MM.1S (cell line): ENCODE measurements at regions not wholly inside any gene's neighbourhood (a gene's known extent, or its start where the extent isn't known, plus 50 kb on each side); places are given as distances from the start of the nearest gene placed in this dataset.

ENCODE experiments used
- DNase-seq: peaks from one replicate; pipeline ENCODE4 v3.0.0-alpha.2; 2015
- H2AFZ ChIP-seq: fragments of 300-600 bp; sonication (generic); 2 replicates; pipeline ENCODE4 v1.6.0; 2016; ENCODE audit warnings: antibody characterized with exemption, low read length
- H3F3A ChIP-seq: fragments of 300-600 bp; sonication (generic); 2 replicates; pipeline ENCODE4 v1.6.1; 2016; ENCODE audit warnings: mild to moderate bottlenecking, antibody characterized with exemption, low read length, moderate library complexity, mixed read lengths; ENCODE audit not compliant: insufficient read depth
- H3K27ac ChIP-seq: fragments of 300-600 bp; sonication (generic); 2 replicates; pipeline ENCODE4 v1.5.1; 2016; ENCODE audit warnings: mild to moderate bottlenecking, low read length
- H3K27me3 ChIP-seq: fragments of 300-600 bp; sonication (generic); replicated peaks from 2 replicates; pipeline ENCODE4 v1.6.0; 2016; ENCODE audit warnings: low read length; ENCODE audit not compliant: insufficient read depth
- H3K36me3 ChIP-seq: fragments of 300-600 bp; sonication (generic); replicated peaks from 2 replicates; pipeline ENCODE4 v1.6.1; 2016; ENCODE audit warnings: mild to moderate bottlenecking, low read length, mixed read lengths; ENCODE audit not compliant: insufficient read depth
- H3K4me1 ChIP-seq: fragments of 300-600 bp; sonication (generic); 2 replicates; pipeline ENCODE4 v1.6.1; 2016; ENCODE audit warnings: low read length, mixed read lengths
- H3K4me2 ChIP-seq: fragments of 300-600 bp; sonication (generic); 2 replicates; pipeline ENCODE4 v1.6.0; 2016; ENCODE audit warnings: low read depth, low read length
- H3K4me3 ChIP-seq: fragments of 300-600 bp; sonication (generic); 2 replicates; pipeline ENCODE4 v1.5.1; 2016; ENCODE audit warnings: low read length, mixed read lengths
- H3K79me2 ChIP-seq: fragments of 300-600 bp; sonication (generic); 2 replicates; pipeline ENCODE4 v1.6.1; 2016; ENCODE audit warnings: mixed run types, low read length, mixed read lengths
- H3K9ac ChIP-seq: fragments of 300-600 bp; sonication (generic); 2 replicates; pipeline ENCODE4 v1.6.1; 2016; ENCODE audit warnings: low read length, mixed read lengths
- H3K9me2 ChIP-seq: fragments of 300-600 bp; sonication (generic); replicated peaks from 2 replicates; pipeline ENCODE4 v1.6.1; 2016; ENCODE audit warnings: mild to moderate bottlenecking, low read length, mixed read lengths; ENCODE audit not compliant: insufficient read depth
- H3K9me3 ChIP-seq: fragments of 300-600 bp; sonication (generic); replicated peaks from 2 replicates; pipeline ENCODE4 v1.6.1; 2016; ENCODE audit warnings: mild to moderate bottlenecking, low read length, mixed read lengths; ENCODE audit not compliant: insufficient read depth
- H4K20me1 ChIP-seq: fragments of 300-600 bp; sonication (generic); 2 replicates; pipeline ENCODE4 v1.6.1; 2016; ENCODE audit warnings: mild to moderate bottlenecking, low read length, moderate library complexity, mixed read lengths; ENCODE audit not compliant: insufficient read depth
- EZH2 ChIP-seq: fragments of 300-600 bp; sonication (generic); optimal IDR thresholded peaks from 2 replicates; pipeline ENCODE3; 2017; ENCODE audit warnings: low read depth, mild to moderate bottlenecking, antibody characterized with exemption, low read length, mixed read lengths
- EZH2phosphoT487 ChIP-seq: fragments of 300-600 bp; sonication (generic); IDR thresholded peaks from 2 replicates; pipeline ENCODE4 v1.6.1; 2018; ENCODE audit warnings: antibody characterized with exemption, low read length
- TF ChIP-seq, protein P1 (sequence below): fragments of 300-600 bp; sonication (generic); IDR thresholded peaks from 2 replicates; pipeline ENCODE4 v1.5.1; 2016; ENCODE audit warnings: antibody characterized with exemption, low read length, mixed read lengths

- no peaks in the 10 kb centered on the region for H3K9me3 ChIP-seq
- no peaks in the 10 kb centered on the region for H3F3A ChIP-seq
- no peak overlapping the region for H3K4me3 ChIP-seq
- TF ChIP-seq EZH2: no peak
- TF ChIP-seq, protein P1, sequence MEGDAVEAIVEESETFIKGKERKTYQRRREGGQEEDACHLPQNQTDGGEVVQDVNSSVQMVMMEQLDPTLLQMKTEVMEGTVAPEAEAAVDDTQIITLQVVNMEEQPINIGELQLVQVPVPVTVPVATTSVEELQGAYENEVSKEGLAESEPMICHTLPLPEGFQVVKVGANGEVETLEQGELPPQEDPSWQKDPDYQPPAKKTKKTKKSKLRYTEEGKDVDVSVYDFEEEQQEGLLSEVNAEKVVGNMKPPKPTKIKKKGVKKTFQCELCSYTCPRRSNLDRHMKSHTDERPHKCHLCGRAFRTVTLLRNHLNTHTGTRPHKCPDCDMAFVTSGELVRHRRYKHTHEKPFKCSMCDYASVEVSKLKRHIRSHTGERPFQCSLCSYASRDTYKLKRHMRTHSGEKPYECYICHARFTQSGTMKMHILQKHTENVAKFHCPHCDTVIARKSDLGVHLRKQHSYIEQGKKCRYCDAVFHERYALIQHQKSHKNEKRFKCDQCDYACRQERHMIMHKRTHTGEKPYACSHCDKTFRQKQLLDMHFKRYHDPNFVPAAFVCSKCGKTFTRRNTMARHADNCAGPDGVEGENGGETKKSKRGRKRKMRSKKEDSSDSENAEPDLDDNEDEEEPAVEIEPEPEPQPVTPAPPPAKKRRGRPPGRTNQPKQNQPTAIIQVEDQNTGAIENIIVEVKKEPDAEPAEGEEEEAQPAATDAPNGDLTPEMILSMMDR: no peak
- no peak for TF ChIP-seq EZH2phosphoT487
- peaks cover 3% of the 10 kb centered on the region; the same call in 1 of the 2 replicates for H3K4me1 ChIP-seq
- H3K9ac ChIP-seq: no peak overlapping the region
- H3K9me2 ChIP-seq: no peaks in the 10 kb centered on the region
- no peak overlapping the region for H3K4me2 ChIP-seq
- H3K36me3 ChIP-seq: peaks cover 6% of the 10 kb centered on the region; the same call in 1 of the 2 replicates
- H3K79me2 ChIP-seq: no peaks in the 10 kb centered on the region
- H4K20me1 ChIP-seq: no peaks in the 10 kb centered on the region
- H3K27me3 ChIP-seq: no peaks in the 10 kb centered on the region
- H3K27ac ChIP-seq: no peak overlapping the region
- no peak for DNase-seq
- H2AFZ ChIP-seq: no peak overlapping the region
Measured at GRCh38 chr9:744046-744712, 97.3 kb upstream of the DMRT1 start.

DNA sequence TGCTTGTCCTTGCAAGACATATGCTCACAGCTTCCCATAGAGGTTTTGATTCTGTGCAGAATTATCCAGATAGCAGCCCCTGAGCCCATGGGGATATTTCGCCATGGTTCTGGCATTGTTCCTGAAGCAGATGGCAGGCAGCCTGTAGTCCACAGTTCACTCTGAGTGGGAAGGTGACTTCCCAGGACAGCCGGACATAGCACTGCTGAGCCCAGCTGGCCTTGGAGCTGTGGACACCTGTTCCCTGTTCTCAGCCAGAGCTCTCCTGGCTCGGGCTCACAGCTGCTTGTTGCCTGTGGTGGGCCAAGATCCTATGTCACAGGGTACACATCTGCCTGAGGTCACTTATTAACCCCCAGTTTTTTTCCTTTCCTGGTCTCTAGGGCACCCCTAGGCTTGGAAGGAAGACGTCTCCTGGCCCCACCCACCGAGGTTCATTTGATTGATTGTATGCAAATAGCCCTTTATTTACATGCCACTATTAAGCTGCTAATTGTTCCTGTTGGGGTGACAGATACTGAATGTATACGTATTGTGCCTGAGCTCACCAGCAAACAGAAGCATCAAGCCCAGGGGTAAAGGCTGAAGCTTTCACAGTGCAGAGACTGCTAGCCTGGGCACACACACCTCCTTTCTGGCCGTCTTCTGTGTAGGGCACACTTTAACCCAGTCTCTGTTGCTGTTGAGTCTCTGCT lies 96.6 kb upstream of the DMRT1 start:
- H3K4me1 ChIP-seq: peaks cover 11% of the 10 kb centered on the region
- no peak for DNase-seq

GRCh38 chr9:745761-746380 lies 95.6 kb upstream of the DMRT1 start:
- TF ChIP-seq EZH2phosphoT487: no peak
- Histone ChIP-seq H3K36me3 (no peaks in the 10 kb centered on the region; the same call in 1 of the 2 replicates), H3K4me2 (no peak overlapping the region)

More for the DNA sequence above, 96.6 kb upstream of the DMRT1 start:
- Histone ChIP-seq H3K27ac (no peak overlapping the region), H3K4me3 (no peak overlapping the region), H3K9me3 (no peaks in the 10 kb centered on the region), H3K36me3 (no peaks in the 10 kb centered on the region; the same call in 1 of the 2 replicates), H4K20me1 (no peaks in the 10 kb centered on the region), H3F3A (no peaks in the 10 kb centered on the region), H3K9me2 (no peaks in the 10 kb centered on the region), H3K27me3 (no peaks in the 10 kb centered on the region), H3K79me2 (no peaks in the 10 kb centered on the region), H3K9ac (no peak overlapping the region), H3K4me2 (no peak overlapping the region), H2AFZ (no peak overlapping the region)
- TF ChIP-seq EZH2phosphoT487: no peak
- TF ChIP-seq, protein P1: no peak
- no peak for TF ChIP-seq EZH2

More at GRCh38 chr9:745761-746380, 95.6 kb upstream of the DMRT1 start:
- no peaks in the 10 kb centered on the region for H4K20me1 ChIP-seq
- H3K9me2 ChIP-seq: no peaks in the 10 kb centered on the region
- H3F3A ChIP-seq: no peaks in the 10 kb centered on the region
- H3K9ac ChIP-seq: no peak overlapping the region
- no peaks in the 10 kb centered on the region for H3K79me2 ChIP-seq
- H3K27ac ChIP-seq: no peak overlapping the region
- H3K9me3 ChIP-seq: no peaks in the 10 kb centered on the region
- no peak overlapping the region for H2AFZ ChIP-seq
- peaks cover 18% of the 10 kb centered on the region for H3K4me1 ChIP-seq
- H3K4me3 ChIP-seq: no peak overlapping the region
- no peaks in the 10 kb centered on the region for H3K27me3 ChIP-seq
- DNase-seq: no peak
